HG03108 (cell line): ENCODE measurements at regions not wholly inside any gene's neighbourhood (a gene's known extent, or its start where the extent isn't known, plus 50 kb on each side); places are given as distances from the start of the nearest gene placed in this dataset.

Experiments used
- ATAC-seq: cut with Tn5 transposase; IDR thresholded peaks from one replicate; pipeline ENCODE4 v1.9.1; 2021; ENCODE audit warnings: moderate library complexity; ENCODE audit not compliant: unreplicated experiment

GRCh38 chr10:62885684-62886461, 69.7 kb upstream of the EGR2 start:
- ATAC-seq, result no peak

GRCh38 chr10:62880162-62880561, 64.0 kb upstream of the EGR2 start:
- no peak for ATAC-seq

DNA sequence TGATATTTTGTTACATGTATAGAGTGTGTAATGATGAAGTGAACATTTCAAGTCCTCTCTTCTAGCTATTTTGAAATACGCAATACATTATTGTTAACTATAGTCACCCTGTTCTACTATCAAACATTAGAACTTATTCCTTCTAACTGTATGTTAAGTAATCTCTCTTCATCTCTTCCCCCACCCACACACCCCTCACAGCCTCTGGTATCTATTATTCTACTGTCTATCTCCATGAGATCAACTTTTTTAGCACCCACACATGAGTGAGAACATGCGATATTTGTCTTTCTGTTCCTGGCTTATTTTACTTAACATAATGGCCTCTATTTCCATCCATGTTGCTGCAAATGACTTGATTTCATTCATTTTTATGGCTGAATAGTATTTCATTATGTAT, 57.7 kb upstream of the EGR2 start:
- no peak for ATAC-seq

GRCh38 chr10:62870866-62871265, 54.7 kb upstream of the EGR2 start:
- peak; percentile 93 for ATAC-seq

- ATAC-seq, result no peak
These were observed 53.8 kb upstream of the EGR2 start for GRCh38 chr10:62869958-62870357.

- ATAC-seq, result no peak
These were observed 50.8 kb upstream of the EGR2 start for GRCh38 chr10:62866941-62867340.

- ATAC-seq, result no peak
These were observed 50.3 kb upstream of the EGR2 start for GRCh38 chr10:62866451-62866850.
